ENCODE measurements at regions not wholly inside any gene's neighbourhood (a gene's known extent, or its start where the extent isn't known, plus 50 kb on each side); places are given as distances from the start of the nearest gene placed in this dataset.

DNA sequence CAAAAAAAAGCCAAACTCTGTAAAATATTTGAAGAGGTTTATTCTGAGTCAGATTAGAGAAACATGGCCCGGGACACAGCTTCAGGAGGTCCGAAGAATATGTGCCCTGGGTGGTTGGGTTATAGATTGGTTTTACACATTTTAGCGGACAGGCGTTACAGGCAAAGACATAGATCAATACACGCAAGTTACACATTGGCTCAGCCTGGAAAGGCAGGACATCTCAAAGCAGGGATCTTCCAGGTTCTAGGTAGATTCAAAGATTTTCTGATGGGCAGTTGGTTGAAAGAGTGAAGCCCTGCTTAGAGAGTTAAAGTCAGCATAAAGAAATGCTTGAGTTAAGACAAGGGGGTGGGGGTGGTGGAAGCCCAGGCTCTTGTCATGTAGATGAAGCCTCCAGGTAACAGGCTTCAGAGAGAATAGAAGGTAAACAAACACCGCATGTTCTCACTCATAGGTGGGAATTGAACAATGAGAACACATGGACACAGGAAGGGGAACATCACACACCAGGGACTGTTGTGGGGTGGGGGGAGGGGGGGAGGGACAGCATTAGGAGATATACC lies 464.3 kb upstream of the ADARB2 start:
- TF ChIP-seq, protein P1, sequence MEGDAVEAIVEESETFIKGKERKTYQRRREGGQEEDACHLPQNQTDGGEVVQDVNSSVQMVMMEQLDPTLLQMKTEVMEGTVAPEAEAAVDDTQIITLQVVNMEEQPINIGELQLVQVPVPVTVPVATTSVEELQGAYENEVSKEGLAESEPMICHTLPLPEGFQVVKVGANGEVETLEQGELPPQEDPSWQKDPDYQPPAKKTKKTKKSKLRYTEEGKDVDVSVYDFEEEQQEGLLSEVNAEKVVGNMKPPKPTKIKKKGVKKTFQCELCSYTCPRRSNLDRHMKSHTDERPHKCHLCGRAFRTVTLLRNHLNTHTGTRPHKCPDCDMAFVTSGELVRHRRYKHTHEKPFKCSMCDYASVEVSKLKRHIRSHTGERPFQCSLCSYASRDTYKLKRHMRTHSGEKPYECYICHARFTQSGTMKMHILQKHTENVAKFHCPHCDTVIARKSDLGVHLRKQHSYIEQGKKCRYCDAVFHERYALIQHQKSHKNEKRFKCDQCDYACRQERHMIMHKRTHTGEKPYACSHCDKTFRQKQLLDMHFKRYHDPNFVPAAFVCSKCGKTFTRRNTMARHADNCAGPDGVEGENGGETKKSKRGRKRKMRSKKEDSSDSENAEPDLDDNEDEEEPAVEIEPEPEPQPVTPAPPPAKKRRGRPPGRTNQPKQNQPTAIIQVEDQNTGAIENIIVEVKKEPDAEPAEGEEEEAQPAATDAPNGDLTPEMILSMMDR (IDR thresholded peaks at IDR 0.05) = no peak
- TF ChIP-seq EZH2 (IDR thresholded peaks at IDR 0.05; ENCODE audit: borderline replicate concordance, insufficient read depth, low read depth, low read length, poor library complexity, severe bottlenecking) = no peak

All from B cell (primary cell).